HG03025 (cell line): ENCODE measurements at regions not wholly inside any gene's neighbourhood (a gene's known extent, or its start where the extent isn't known, plus 50 kb on each side); places are given as distances from the start of the nearest gene placed in this dataset.

ENCODE experiments used
- ATAC-seq: cut with Tn5 transposase; IDR thresholded peaks from one replicate; pipeline ENCODE4 v1.9.1; 2021; ENCODE audit warnings: mild to moderate bottlenecking, moderate library complexity; ENCODE audit not compliant: unreplicated experiment, low FRiP score

DNA sequence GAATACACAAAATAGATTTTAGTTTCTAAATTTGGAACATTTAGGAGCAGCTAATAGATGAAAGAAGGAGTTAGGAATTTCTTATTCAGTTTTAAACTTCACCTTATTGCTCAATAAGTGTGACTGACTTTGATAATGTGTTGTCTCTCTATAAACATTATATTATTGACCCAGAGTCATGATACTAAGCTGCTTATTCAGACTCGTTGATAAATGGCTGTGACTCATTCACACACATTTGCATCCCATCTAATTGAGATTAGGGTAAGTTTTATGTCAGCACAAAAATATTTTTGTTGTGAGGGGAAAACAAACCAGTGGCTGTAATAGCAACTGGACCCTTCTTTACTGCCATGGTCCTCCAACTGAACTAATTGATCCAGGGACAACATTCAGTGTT is 137.6 kb downstream of the GOLIM4 start:
- no peak for ATAC-seq

DNA sequence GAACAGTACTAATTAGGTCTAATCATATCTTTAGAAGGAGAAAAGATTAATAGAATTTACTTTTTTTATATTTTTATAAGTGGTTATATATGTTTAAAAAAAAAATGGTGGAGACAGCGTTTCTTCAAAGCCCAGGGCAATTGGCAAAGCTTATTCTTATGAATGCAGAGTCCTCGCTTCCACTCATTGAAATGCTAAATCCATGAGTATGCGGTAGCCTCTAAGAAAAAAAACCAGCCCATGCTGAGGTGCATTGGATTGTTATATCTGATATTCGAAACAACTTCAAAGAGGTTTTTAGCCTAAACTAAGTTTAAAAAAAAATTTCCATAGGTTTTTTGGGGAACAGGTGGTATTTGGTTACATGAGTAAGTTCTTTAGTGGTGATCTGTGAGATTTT is 142.8 kb downstream of the GOLIM4 start:
- no peak for ATAC-seq

DNA sequence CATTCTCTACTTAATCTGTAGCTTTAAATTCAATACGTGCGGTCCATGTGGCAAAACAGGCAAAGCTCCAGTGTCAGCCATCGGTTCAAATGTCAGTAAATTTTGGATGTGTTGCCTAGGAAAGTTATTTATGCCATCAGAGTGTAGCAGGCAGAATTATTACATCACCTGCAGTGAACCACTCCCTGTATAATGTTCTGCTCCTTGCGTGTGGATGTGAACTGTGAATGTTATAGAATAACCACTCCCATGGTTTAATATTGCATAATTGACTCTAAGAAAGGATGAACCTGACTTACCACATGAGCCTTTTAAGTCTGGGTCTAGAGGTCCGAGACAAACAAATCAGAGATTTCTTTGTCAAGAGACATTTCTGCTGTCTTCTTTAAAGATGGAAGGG is 145.5 kb downstream of the GOLIM4 start:
- no peak for ATAC-seq

DNA sequence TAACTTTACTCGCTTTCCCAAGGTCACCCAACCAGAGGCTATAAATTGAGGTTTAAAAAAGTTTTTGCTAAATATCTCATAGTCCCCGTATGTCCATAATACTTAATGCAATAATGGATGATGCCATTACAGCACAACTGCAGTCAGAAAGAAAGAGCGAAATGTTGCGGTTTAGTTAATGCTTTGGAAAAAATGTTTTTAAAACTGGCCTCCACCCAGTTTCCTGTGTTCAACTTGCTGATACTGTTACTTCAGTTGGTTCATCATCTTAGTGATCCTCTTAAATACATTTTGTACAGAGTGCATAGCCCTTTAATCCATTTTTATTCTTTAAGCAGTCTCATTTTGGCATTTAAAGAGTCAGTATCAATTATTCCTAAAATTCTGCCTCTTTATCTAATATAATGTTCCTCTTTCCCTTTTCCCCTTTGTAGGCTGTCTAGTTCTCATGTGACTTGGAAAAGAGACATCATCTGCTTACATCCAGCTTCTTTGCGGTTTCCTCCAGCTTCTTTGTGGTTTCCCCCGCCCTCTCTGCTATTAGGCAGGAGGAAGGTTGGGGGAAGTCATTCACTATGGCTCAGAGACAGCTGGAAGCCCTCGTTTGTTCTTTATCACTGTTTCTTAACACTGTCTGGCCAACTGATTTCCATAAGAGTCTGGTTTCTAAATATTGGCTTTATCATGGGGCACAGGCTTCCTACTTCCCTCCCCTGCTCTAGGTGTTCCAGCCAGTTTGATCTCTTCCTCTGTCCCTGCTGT is 154.3 kb downstream of the GOLIM4 start:
- ATAC-seq: no peak

GRCh38 chr3:167940241-167940640 is 155.5 kb downstream of the GOLIM4 start:
- ATAC-seq: no peak

DNA sequence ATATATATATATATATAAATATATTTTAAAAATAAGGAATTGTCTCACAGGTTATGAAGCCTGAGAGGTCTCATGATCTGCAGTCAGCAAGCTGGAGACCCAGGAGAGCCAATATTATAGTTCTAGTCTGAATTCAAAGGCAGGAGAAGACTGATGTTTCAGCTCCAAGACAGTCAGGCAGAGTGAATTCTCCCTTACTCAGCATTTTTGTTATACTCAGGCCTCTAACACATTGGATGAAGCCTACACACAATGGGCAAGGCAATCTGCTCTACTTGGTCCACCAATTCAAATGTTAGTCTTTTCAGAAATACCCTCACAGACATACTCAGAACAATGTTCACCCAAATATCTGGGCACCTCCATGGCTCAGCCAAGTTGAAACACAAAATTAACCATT is 157.2 kb downstream of the GOLIM4 start:
- no peak for ATAC-seq

DNA sequence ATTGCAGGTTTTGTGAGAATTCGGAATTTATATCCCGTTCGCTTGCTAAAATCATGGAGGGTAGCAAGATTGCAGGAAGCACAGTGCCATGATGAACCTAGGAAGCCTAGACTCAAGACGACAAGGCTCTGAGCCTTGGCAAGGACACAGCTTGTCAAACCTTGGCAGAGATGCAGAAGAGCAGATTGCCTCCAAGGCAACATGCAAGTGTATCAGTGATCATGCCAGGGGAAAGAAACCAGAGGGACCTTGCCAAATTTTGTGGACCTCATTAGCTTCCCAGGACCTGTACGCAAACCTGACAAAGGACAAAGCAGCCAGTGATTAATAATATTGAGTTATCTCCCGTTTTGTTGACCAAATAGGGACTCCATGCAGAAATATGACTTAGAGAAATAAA is 159.7 kb downstream of the GOLIM4 start:
- ATAC-seq: no peak

GRCh38 chr3:167930453-167930852 is 165.3 kb downstream of the GOLIM4 start:
- ATAC-seq: no peak

GRCh38 chr3:167929968-167930367 is 165.8 kb downstream of the GOLIM4 start:
- ATAC-seq: no peak

- no peak for ATAC-seq
These were observed 167.3 kb downstream of the GOLIM4 start for GRCh38 chr3:167928381-167928780.

DNA sequence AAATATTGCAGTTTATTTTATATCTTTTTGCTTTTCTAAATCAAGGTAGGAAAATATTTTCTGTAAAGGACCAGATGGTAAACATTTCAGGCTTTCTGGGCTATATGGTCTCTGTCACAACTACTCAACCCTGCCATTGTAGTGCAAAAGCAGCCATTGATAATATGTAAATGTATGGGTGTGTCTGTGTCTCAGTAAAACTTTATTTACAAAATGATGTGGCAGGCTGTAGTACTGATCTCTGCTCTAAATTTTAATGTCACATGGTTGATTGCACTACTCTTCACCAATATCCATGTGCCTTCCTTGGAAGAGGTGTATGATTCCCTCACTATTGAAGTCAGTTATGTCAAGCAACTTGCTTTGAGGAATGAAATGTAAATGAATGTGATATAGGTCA is 175.0 kb downstream of the GOLIM4 start:
- ATAC-seq: no peak

GRCh38 chr3:167919590-167919989 is 176.1 kb downstream of the GOLIM4 start:
- ATAC-seq: no peak

GRCh38 chr3:167918686-167919085 is 177.0 kb downstream of the GOLIM4 start:
- no peak for ATAC-seq

DNA sequence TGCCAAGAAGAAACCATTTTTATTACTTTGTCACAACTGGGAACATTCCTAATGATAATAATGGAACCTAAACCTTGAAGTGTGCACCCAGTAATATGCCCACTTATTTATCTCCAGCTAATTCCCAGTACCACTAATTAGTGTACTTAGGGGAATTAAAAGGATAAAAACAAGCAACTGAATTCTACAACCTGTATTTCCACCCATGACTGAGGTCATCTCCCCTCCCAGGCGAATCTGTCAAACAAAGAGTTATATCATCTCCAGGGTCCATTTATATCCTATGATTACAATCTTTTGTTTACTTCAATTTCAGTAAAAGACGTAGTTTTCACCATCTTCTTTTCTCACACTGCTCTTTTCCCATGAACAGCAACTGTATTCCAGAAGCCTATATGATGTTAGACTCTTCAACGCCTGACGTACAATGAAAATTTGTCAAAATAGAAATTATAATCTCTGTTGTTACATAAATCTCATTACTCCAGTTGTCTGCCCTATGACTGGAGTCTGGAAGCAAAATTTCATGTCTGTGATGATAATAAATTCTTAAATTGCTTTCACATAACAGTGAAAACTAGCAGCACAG is 177.6 kb downstream of the GOLIM4 start:
- ATAC-seq: no peak

DNA sequence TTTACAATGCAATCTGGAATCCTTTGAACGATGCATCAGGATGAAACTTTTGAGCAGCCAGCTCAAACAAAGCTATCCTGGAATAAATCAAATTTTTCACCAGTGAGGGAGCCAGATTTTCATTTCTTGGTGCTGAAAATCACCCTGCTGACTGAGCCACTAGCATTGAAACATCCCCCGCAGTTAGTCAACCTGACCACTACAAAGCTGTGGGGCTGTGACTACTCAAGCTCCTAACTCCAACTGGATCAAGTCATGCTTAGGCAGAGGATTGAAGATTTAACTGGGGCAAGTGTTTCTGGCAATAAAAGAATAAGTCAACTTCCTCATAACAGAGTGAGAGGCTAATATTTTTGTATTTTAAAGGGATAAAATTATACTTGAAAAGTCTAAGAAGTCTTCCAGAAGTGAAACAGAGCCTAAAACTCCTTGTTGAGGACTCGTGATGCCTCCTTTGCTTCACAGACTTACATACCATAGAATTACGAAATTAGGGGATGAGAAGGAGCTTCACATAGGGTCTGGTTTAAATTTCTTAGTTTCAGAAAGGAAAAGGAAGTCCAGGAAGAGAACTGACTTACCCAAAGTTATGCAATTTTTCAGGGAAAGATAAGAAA is 177.8 kb downstream of the SERPINI1 start:
- no peak for ATAC-seq

GRCh38 chr3:167909952-167910351 is 174.4 kb downstream of the SERPINI1 start:
- ATAC-seq: no peak

- ATAC-seq: no peak
These were observed 174.0 kb downstream of the SERPINI1 start for GRCh38 chr3:167909504-167909896.

- ATAC-seq: no peak
These were observed 173.4 kb downstream of the SERPINI1 start for GRCh38 chr3:167908746-167909503.

- no peak for ATAC-seq
These were observed 172.7 kb downstream of the SERPINI1 start for GRCh38 chr3:167908221-167908620.

DNA sequence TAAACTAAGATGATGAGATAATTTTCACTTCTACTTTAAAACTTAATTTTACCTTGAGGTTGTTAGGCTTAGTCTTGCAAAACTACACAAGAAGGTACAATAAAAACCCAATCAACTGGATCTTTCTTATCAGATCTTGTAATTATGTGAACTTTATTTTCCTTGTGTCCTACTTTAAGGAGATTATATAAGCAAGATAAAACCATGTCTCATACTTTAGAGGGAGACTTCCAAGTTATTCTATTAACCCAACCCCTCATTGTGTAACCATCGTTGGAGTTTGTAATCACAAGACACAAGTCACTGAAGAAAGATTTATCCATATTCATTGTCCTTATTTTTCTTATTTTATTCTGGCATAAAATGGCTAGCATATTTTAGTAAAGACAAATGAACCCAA is 165.6 kb downstream of the SERPINI1 start:
- ATAC-seq: no peak

DNA sequence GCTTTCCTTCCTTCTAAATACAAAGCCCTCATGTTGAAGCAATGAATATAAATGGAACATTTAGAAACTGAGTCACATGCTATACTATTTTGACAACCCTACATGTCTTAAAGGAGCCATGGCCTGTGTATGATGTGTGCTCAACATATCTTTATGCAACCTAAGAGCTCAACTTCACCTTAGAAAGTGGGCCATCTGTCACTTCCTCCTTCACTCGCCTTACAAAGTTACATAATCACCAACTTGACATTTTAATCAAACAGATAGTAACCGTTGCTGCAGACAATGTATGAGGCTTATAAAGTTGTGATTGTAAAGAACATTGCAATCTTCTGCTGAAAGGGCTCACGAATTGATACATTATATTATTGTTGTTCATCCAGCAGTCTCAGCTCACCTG is 163.6 kb downstream of the SERPINI1 start:
- no peak for ATAC-seq
